Dedifferentiated amniotic fluid mesenchymal stem cell (primary cell): ENCODE measurements at regions not wholly inside any gene's neighbourhood (a gene's known extent, or its start where the extent isn't known, plus 50 kb on each side); places are given as distances from the start of the nearest gene placed in this dataset.
"Not testable (repeated sequence)": the region's sequence is repeated elsewhere in the genome, so short reads cannot be mapped to it uniquely, and the experiment has no call there.

ENCODE experiments used
- DNase-seq: peaks from one replicate; pipeline ENCODE4 v3.0.0-alpha.2; 2016; ENCODE audit errors: extremely low spot score

- no peak for DNase-seq
These were observed 1235.6 kb downstream of the EFNA5 start for GRCh38 chr5:106435185-106435584.

- not testable (repeated sequence) for DNase-seq
These were observed 1240.0 kb downstream of the EFNA5 start for GRCh38 chr5:106430733-106431132.

GRCh38 chr5:106423109-106423897, 1247.4 kb downstream of the EFNA5 start:
- no peak for DNase-seq

- DNase-seq, result no peak
These were observed 1250.6 kb downstream of the EFNA5 start for GRCh38 chr5:106420102-106420501.

- peak; percentile 32 for DNase-seq
These were observed 1252.5 kb downstream of the EFNA5 start for GRCh38 chr5:106418196-106418595.

GRCh38 chr5:106417566-106417965, 1253.2 kb downstream of the EFNA5 start:
- no peak for DNase-seq

GRCh38 chr5:106417163-106417562, 1253.6 kb downstream of the EFNA5 start:
- no peak for DNase-seq

- DNase-seq, result peak; percentile 90
These were observed 1255.2 kb downstream of the EFNA5 start for GRCh38 chr5:106415541-106415940.

- no peak for DNase-seq
These were observed 1256.4 kb downstream of the EFNA5 start for GRCh38 chr5:106414342-106414741.

GRCh38 chr5:106412606-106413005, 1258.1 kb downstream of the EFNA5 start:
- DNase-seq, result no peak

GRCh38 chr5:106408570-106408969, 1262.2 kb downstream of the EFNA5 start:
- DNase-seq, result no peak

- DNase-seq, result no peak
These were observed 1262.6 kb downstream of the EFNA5 start for GRCh38 chr5:106408141-106408540.

GRCh38 chr5:106401561-106401960, 1269.2 kb downstream of the EFNA5 start:
- DNase-seq, result no peak

- peak; percentile 73 for DNase-seq
These were observed 1271.3 kb downstream of the EFNA5 start for GRCh38 chr5:106399391-106399790.

- DNase-seq, result peak; percentile 81
These were observed 1273.0 kb downstream of the EFNA5 start for GRCh38 chr5:106397700-106398099.

GRCh38 chr5:106393276-106393675, 1277.5 kb downstream of the EFNA5 start:
- DNase-seq, result no peak

GRCh38 chr5:106392766-106393165, 1278.0 kb downstream of the EFNA5 start:
- no peak for DNase-seq

GRCh38 chr5:106387767-106388166, 1283.0 kb downstream of the EFNA5 start:
- not testable (repeated sequence) for DNase-seq

- no peak for DNase-seq
These were observed 1284.5 kb downstream of the EFNA5 start for GRCh38 chr5:106386287-106386686.

GRCh38 chr5:106380736-106381135, 1290.0 kb downstream of the EFNA5 start:
- DNase-seq, result peak; percentile 22

- no peak for DNase-seq
These were observed 1294.2 kb downstream of the EFNA5 start for GRCh38 chr5:106376522-106376921.

GRCh38 chr5:106374956-106375355, 1295.8 kb downstream of the EFNA5 start:
- no peak for DNase-seq

GRCh38 chr5:106368021-106368420, 1302.7 kb downstream of the EFNA5 start:
- DNase-seq, result no peak

- DNase-seq, result no peak
These were observed 1303.5 kb downstream of the EFNA5 start for GRCh38 chr5:106367281-106367680.
